ENCODE measurements at regions not wholly inside any gene's neighbourhood (a gene's known extent, or its start where the extent isn't known, plus 50 kb on each side); places are given as distances from the start of the nearest gene placed in this dataset.

GRCh38 chr1:81617308-81617967 is 183.3 kb upstream of the ADGRL2 start:
- TF ChIP-seq CTCF (conservative IDR thresholded peaks at IDR 0.05; ENCODE audit: low read length): no peak
- TF ChIP-seq EZH2phosphoT487 (IDR thresholded peaks at IDR 0.05; ENCODE audit: borderline replicate concordance, low read depth, low read length): no peak
